DMS114 treated with DMSO at 0.1 percent for 48 hours (cell line): ENCODE measurements at regions not wholly inside any gene's neighbourhood (a gene's known extent, or its start where the extent isn't known, plus 50 kb on each side); places are given as distances from the start of the nearest gene placed in this dataset.

ENCODE experiments used
- DNase-seq: peaks from one replicate; lab custom pipeline; 2025; ENCODE audit not compliant: unreplicated experiment; lab: John Stamatoyannopoulos, UW

GRCh38 chr3:162278834-162279233, 782.2 kb downstream of the OTOL1 start:
- DNase-seq, result no peak

GRCh38 chr3:162285259-162285658, 788.7 kb downstream of the OTOL1 start:
- DNase-seq, result no peak

GRCh38 chr3:162287600-162287999, 791.0 kb downstream of the OTOL1 start:
- DNase-seq, result no peak

GRCh38 chr3:162292409-162292808, 795.8 kb downstream of the OTOL1 start:
- no peak for DNase-seq

- DNase-seq, result no peak
These were observed 798.8 kb downstream of the OTOL1 start for GRCh38 chr3:162295323-162295983.

- DNase-seq, result no peak
These were observed 806.5 kb downstream of the OTOL1 start for GRCh38 chr3:162302983-162303624.

- DNase-seq, result no peak
These were observed 820.4 kb downstream of the OTOL1 start for GRCh38 chr3:162317046-162317445.

GRCh38 chr3:162328649-162329048, 832.0 kb downstream of the OTOL1 start:
- no peak for DNase-seq

GRCh38 chr3:162329514-162329913, 832.9 kb downstream of the OTOL1 start:
- no peak for DNase-seq

GRCh38 chr3:162332344-162332743, 835.7 kb downstream of the OTOL1 start:
- no peak for DNase-seq

- no peak for DNase-seq
These were observed 837.9 kb downstream of the OTOL1 start for GRCh38 chr3:162334537-162334936.

- no peak for DNase-seq
These were observed 841.0 kb downstream of the OTOL1 start for GRCh38 chr3:162337630-162338029.

- no peak for DNase-seq
These were observed 841.9 kb downstream of the OTOL1 start for GRCh38 chr3:162338514-162338913.

GRCh38 chr3:162348912-162349311, 852.3 kb downstream of the OTOL1 start:
- DNase-seq, result no peak

- no peak for DNase-seq
These were observed 856.8 kb downstream of the OTOL1 start for GRCh38 chr3:162353414-162353813.

- no peak for DNase-seq
These were observed 857.7 kb downstream of the OTOL1 start for GRCh38 chr3:162354356-162354755.

GRCh38 chr3:162365066-162365719, 868.6 kb downstream of the OTOL1 start:
- DNase-seq, result no peak

GRCh38 chr3:162366166-162366766, 869.7 kb downstream of the OTOL1 start:
- DNase-seq, result no peak

GRCh38 chr3:162367429-162368260, 871.0 kb downstream of the OTOL1 start:
- no peak for DNase-seq

- no peak for DNase-seq
These were observed 871.8 kb downstream of the OTOL1 start for GRCh38 chr3:162368417-162368816.

GRCh38 chr3:162369306-162369705, 872.7 kb downstream of the OTOL1 start:
- DNase-seq, result no peak
